ENCODE measurements at regions not wholly inside any gene's neighbourhood (a gene's known extent, or its start where the extent isn't known, plus 50 kb on each side); places are given as distances from the start of the nearest gene placed in this dataset.

DNA sequence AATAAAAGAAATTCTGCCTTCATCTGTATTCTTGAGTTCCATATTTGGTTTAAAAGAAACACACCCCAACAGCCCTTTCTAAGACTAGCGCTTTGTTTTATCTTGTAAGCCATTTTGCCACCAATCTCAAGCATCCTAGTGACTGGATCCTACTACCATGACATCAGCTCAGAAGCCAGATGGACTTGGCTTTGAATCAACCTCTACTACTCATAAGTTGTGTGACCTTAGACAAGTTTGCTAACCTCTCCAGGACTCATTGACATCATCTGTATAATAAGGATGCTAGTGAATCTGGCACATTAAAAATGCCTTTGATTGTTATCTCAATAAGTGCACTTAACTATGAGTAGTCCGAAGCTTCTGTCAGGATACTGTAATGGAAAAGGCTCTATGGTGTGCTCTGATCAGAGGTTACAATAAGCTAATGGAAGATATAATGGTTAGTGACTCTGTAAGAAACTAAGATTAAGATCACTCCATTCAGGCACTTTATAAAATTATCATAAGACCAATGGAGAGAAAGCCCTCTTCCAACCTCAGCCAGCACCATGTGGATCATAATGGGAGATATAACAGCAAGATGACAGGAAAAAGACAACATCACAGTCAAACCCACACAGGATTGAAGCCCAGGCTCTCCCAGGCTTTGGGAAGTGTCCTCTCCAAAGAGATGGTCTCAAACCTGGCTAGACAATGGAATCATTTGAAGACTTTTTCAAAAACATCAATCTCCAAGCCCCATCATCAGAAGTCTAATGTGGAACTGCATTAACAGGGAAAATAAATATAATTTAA is 180.6 kb upstream of the MIR17HG start:
- Histone ChIP-seq H3K36me3 (ENCODE audit: control insufficient read depth, insufficient read depth, low read length) (no peaks in the 10 kb centered on the region), H3K27ac (ENCODE audit: low read depth, low read length, severe bottlenecking) (no peak overlapping the region), H3K9me3 (ENCODE audit: control insufficient read depth, low read length) (no peaks in the 10 kb centered on the region), H3K4me3 (ENCODE audit: extremely low read depth, insufficient read depth, low read length, poor library complexity, severe bottlenecking) (no peak overlapping the region), H3K4me1 (ENCODE audit: control insufficient read depth, insufficient read depth, low read length, poor library complexity, severe bottlenecking) (no peaks in the 10 kb centered on the region)
- 100% methylated on average over 1 of the region's 2 CpGs for whole genome bisulfite sequencing, 2 experiments (ENCODE audit: insufficient coverage in 2 of 2)

GRCh38 chr13:91167706-91168385 is 179.6 kb upstream of the MIR17HG start:
- WGBS, 2 experiments (ENCODE audit: insufficient coverage in 2 of 2) = 91 to 96% methylated on average over 3 to 4 of the region's 4 CpGs

DNA sequence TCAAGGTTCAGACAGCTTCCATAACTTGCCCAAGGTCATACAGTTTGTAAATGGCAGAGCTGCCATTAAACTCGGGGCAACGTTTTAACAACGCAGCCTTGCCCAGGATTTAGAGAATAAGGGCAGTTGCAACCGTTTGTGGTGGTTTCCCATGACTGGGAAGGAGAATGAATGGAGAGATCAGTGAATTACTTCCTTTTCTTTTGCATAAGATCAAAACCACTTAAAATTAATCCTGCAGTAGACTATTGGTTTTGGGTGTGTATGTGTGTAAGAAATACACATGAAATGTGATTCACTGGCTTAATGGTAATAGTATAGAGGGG is 179.1 kb upstream of the MIR17HG start:
- Histone ChIP-seq H3K4me3 (ENCODE audit: extremely low read depth, insufficient read depth, low read length, poor library complexity, severe bottlenecking) (no peak overlapping the region), H3K4me1 (ENCODE audit: control insufficient read depth, insufficient read depth, low read length, poor library complexity, severe bottlenecking) (no peaks in the 10 kb centered on the region), H3K36me3 (ENCODE audit: control insufficient read depth, insufficient read depth, low read length) (no peaks in the 10 kb centered on the region), H3K27ac (ENCODE audit: low read depth, low read length, severe bottlenecking) (no peak overlapping the region), H3K9me3 (ENCODE audit: control insufficient read depth, low read length) (no peaks in the 10 kb centered on the region)
- 74 to 100% methylated on average over 2 to 3 of the region's 4 CpGs for WGBS, 2 experiments (ENCODE audit: insufficient coverage in 2 of 2)

More at GRCh38 chr13:91167706-91168385, 179.6 kb upstream of the MIR17HG start:
- no peaks in the 10 kb centered on the region for H3K36me3 ChIP-seq (ENCODE audit: control insufficient read depth, insufficient read depth, low read length)
- H3K9me3 ChIP-seq (ENCODE audit: control insufficient read depth, low read length) = no peaks in the 10 kb centered on the region
- H3K4me3 ChIP-seq (ENCODE audit: extremely low read depth, insufficient read depth, low read length, poor library complexity, severe bottlenecking) = no peak overlapping the region
- no peak overlapping the region for H3K27ac ChIP-seq (ENCODE audit: low read depth, low read length, severe bottlenecking)
- no peaks in the 10 kb centered on the region for H3K4me1 ChIP-seq (ENCODE audit: control insufficient read depth, insufficient read depth, low read length, poor library complexity, severe bottlenecking)

GRCh38 chr13:91169321-91170050 is 178.0 kb upstream of the MIR17HG start:
- 90 to 94% methylated on average over 2 of the region's 5 CpGs for WGBS, 2 experiments (ENCODE audit: insufficient coverage in 2 of 2)
- Histone ChIP-seq H3K27ac (ENCODE audit: low read depth, low read length, severe bottlenecking) (no peak overlapping the region), H3K9me3 (ENCODE audit: control insufficient read depth, low read length) (no peaks in the 10 kb centered on the region), H3K4me1 (ENCODE audit: control insufficient read depth, insufficient read depth, low read length, poor library complexity, severe bottlenecking) (no peaks in the 10 kb centered on the region), H3K36me3 (ENCODE audit: control insufficient read depth, insufficient read depth, low read length) (no peaks in the 10 kb centered on the region), H3K4me3 (ENCODE audit: extremely low read depth, insufficient read depth, low read length, poor library complexity, severe bottlenecking) (no peak overlapping the region)

DNA sequence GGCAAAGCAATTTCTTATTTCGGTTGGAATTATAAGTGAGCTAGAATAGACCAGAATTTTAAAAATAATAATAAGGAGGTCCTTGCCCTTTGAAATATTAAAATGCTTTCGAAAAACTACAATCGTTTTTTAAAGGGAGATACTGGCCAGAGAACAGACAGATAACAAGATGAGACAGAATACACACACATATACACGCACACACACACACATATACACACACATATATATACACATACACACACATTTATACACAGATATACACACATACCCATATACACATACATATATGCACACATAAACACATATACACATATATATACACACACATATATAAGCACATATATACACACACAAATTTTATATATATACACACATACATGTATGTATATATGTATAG is 175.3 kb upstream of the MIR17HG start:
- Histone ChIP-seq H3K4me3 (ENCODE audit: extremely low read depth, insufficient read depth, low read length, poor library complexity, severe bottlenecking) (no peak overlapping the region), H3K36me3 (ENCODE audit: control insufficient read depth, insufficient read depth, low read length) (no peaks in the 10 kb centered on the region), H3K4me1 (ENCODE audit: control insufficient read depth, insufficient read depth, low read length, poor library complexity, severe bottlenecking) (no peaks in the 10 kb centered on the region), H3K9me3 (ENCODE audit: control insufficient read depth, low read length) (no peaks in the 10 kb centered on the region), H3K27ac (ENCODE audit: low read depth, low read length, severe bottlenecking) (no peak overlapping the region)
- WGBS, 2 experiments (ENCODE audit: insufficient coverage in 2 of 2) = 92 to 100% methylated on average over 1 to 3 of the region's 4 CpGs

GRCh38 chr13:91174886-91175501 is 172.5 kb upstream of the MIR17HG start:
- WGBS, 2 experiments (ENCODE audit: insufficient coverage in 2 of 2) = 11 to 15% methylated on average over 39 to 40 of the region's 52 CpGs
- no peaks in the 10 kb centered on the region for H3K9me3 ChIP-seq (ENCODE audit: control insufficient read depth, low read length)
- no peaks in the 10 kb centered on the region for H3K36me3 ChIP-seq (ENCODE audit: control insufficient read depth, insufficient read depth, low read length)
- no peak overlapping the region for H3K27ac ChIP-seq (ENCODE audit: low read depth, low read length, severe bottlenecking)
- peak overlapping the region; percentile 34 for H3K4me3 ChIP-seq (ENCODE audit: extremely low read depth, insufficient read depth, low read length, poor library complexity, severe bottlenecking)
- H3K4me1 ChIP-seq (ENCODE audit: control insufficient read depth, insufficient read depth, low read length, poor library complexity, severe bottlenecking) = no peaks in the 10 kb centered on the region

DNA sequence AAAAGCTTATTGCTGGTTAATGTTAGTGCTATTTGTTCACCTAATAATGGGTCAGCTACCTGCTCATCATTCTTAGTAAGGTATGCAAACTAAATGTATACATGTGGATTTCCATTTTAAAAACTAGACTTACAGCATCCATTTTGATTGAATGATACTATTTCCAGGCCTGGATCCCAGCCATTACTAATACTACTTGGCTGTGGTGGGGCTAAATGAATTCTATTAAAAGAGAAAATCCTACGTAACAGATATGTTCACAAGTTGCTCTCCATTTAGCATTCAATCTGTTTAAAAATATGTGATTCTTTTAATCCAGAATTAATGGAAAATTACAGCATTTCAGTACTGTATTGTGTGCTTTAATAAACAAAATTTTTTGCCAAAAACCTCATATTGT is 169.4 kb upstream of the MIR17HG start:
- WGBS, 2 experiments (ENCODE audit: insufficient coverage in 2 of 2) = no CpG with 5 or more reads among the region's 1 CpG
- no peak overlapping the region for H3K4me3 ChIP-seq (ENCODE audit: extremely low read depth, insufficient read depth, low read length, poor library complexity, severe bottlenecking)
- no peaks in the 10 kb centered on the region for H3K9me3 ChIP-seq (ENCODE audit: control insufficient read depth, low read length)
- H3K27ac ChIP-seq (ENCODE audit: low read depth, low read length, severe bottlenecking) = no peak overlapping the region
- H3K4me1 ChIP-seq (ENCODE audit: control insufficient read depth, insufficient read depth, low read length, poor library complexity, severe bottlenecking) = no peaks in the 10 kb centered on the region
- H3K36me3 ChIP-seq (ENCODE audit: control insufficient read depth, insufficient read depth, low read length) = no peaks in the 10 kb centered on the region

- Histone ChIP-seq H3K4me1 (ENCODE audit: control insufficient read depth, insufficient read depth, low read length, poor library complexity, severe bottlenecking) (no peaks in the 10 kb centered on the region), H3K4me3 (ENCODE audit: extremely low read depth, insufficient read depth, low read length, poor library complexity, severe bottlenecking) (no peak overlapping the region), H3K27ac (ENCODE audit: low read depth, low read length, severe bottlenecking) (no peak overlapping the region), H3K36me3 (ENCODE audit: control insufficient read depth, insufficient read depth, low read length) (no peaks in the 10 kb centered on the region), H3K9me3 (ENCODE audit: control insufficient read depth, low read length) (no peaks in the 10 kb centered on the region)
- 83 to 97% methylated on average over 1 to 2 of the region's 3 CpGs for WGBS, 2 experiments (ENCODE audit: insufficient coverage in 2 of 2)
Observed at GRCh38 chr13:91181892-91182291, 165.6 kb upstream of the MIR17HG start.

DNA sequence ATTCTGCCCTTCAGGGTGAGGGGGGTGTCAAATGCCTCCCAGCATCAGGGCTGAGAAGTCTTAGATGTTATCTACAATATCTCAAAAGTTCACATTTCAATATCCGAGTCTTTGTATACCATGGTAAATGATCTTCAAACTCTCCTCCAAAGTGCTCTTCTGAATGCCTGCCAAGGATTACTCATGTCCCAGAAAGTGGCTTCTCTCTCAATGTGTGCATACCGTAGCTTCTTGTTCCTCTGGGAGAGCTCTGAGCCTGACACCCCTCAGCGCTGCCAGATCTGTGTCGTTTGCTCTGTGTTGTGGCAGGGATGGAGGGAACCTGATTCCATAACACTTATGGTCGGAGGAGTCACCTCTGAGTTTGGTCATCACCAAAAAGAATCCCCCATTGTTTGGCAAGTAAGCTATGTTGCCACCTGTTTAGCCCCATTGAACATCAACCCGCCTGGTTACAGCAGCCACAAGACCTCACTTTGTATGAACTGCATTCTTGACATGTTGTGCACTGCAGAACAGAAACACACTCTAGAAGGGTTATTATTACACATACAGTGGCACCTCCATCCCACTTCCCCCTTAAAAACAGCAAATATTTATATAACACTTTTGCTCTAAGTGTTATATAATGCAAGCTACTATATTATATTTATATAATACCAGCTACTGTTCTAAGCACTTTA is 163.1 kb upstream of the MIR17HG start:
- no peak overlapping the region for H3K4me3 ChIP-seq (ENCODE audit: extremely low read depth, insufficient read depth, low read length, poor library complexity, severe bottlenecking)
- 72 to 86% methylated on average over 5 to 6 of the region's 6 CpGs for WGBS, 2 experiments (ENCODE audit: insufficient coverage in 2 of 2)

DNA sequence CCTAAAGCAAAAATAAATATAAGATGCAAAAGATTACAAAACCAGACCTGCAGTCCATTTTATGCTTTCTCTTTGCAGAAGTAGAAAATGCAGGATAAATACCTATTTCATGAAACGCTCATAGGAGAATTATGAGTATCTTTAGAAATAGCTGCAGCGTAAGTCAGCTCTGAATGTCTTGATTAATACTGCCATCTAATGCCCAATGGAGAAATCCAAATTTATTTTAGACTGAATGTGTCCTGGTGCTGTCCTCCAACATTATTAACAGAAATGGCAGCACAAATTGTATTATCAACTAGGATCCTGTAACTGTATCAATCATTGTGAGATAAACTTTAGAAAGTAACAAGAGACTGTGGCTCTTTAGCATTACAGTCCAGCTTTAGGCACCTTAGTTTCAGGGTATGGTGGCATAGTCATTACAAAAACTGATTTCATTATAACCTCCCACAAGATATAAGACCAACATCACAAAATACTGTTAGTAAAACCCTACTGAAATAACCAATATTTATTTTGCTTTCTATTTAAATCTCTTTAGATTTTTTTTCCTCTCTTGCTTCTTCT is 162.1 kb upstream of the MIR17HG start:
- Histone ChIP-seq H3K4me1 (ENCODE audit: control insufficient read depth, insufficient read depth, low read length, poor library complexity, severe bottlenecking) (no peaks in the 10 kb centered on the region), H3K36me3 (ENCODE audit: control insufficient read depth, insufficient read depth, low read length) (no peaks in the 10 kb centered on the region)
- 100% methylated on average over 1 of the region's 2 CpGs; no CpG with 5 or more reads in 1 of the 2 experiments for WGBS, 2 experiments (ENCODE audit: insufficient coverage in 2 of 2)

More for the DNA sequence above, 163.1 kb upstream of the MIR17HG start:
- Histone ChIP-seq H3K27ac (ENCODE audit: low read depth, low read length, severe bottlenecking) (no peak overlapping the region), H3K9me3 (ENCODE audit: control insufficient read depth, low read length) (no peaks in the 10 kb centered on the region), H3K36me3 (ENCODE audit: control insufficient read depth, insufficient read depth, low read length) (no peaks in the 10 kb centered on the region), H3K4me1 (ENCODE audit: control insufficient read depth, insufficient read depth, low read length, poor library complexity, severe bottlenecking) (no peaks in the 10 kb centered on the region)

More for the DNA sequence above, 162.1 kb upstream of the MIR17HG start:
- Histone ChIP-seq H3K9me3 (ENCODE audit: control insufficient read depth, low read length) (no peaks in the 10 kb centered on the region), H3K27ac (ENCODE audit: low read depth, low read length, severe bottlenecking) (no peak overlapping the region), H3K4me3 (ENCODE audit: extremely low read depth, insufficient read depth, low read length, poor library complexity, severe bottlenecking) (no peak overlapping the region)

Measured in mesodermal cell (in vitro differentiated cells).